SIG-M5 treated with dmso at 0.1 percent for 504 hours (cell line): ENCODE measurements at regions not wholly inside any gene's neighbourhood (a gene's known extent, or its start where the extent isn't known, plus 50 kb on each side); places are given as distances from the start of the nearest gene placed in this dataset.

Source experiments
- DNase-seq: peaks from one replicate; lab custom pipeline; 2025; ENCODE audit not compliant: unreplicated experiment; lab: John Stamatoyannopoulos, UW

- DNase-seq: no peak
Measured at GRCh38 chr3:177995381-177996085, 540.7 kb upstream of the KCNMB2 start.

- DNase-seq: no peak
Measured at GRCh38 chr3:178001670-178002101, 534.5 kb upstream of the KCNMB2 start.

GRCh38 chr3:178002113-178002512 lies 534.1 kb upstream of the KCNMB2 start:
- DNase-seq: no peak

GRCh38 chr3:178003756-178004155 lies 532.5 kb upstream of the KCNMB2 start:
- no peak for DNase-seq

- DNase-seq: no peak
Measured at GRCh38 chr3:178005961-178006360, 530.3 kb upstream of the KCNMB2 start.

- DNase-seq: no peak
Measured at GRCh38 chr3:178010306-178010705, 525.9 kb upstream of the KCNMB2 start.

- DNase-seq: no peak
Measured at GRCh38 chr3:178019645-178020044, 516.6 kb upstream of the KCNMB2 start.

GRCh38 chr3:178022599-178022998 lies 513.6 kb upstream of the KCNMB2 start:
- DNase-seq: no peak

GRCh38 chr3:178028933-178029332 lies 507.3 kb upstream of the KCNMB2 start:
- DNase-seq: no peak

GRCh38 chr3:178036451-178037144 lies 499.6 kb upstream of the KCNMB2 start:
- no peak for DNase-seq

- DNase-seq: no peak
Measured at GRCh38 chr3:178041931-178042330, 494.3 kb upstream of the KCNMB2 start.

- DNase-seq: no peak
Measured at GRCh38 chr3:178042376-178042775, 493.9 kb upstream of the KCNMB2 start.

- no peak for DNase-seq
Measured at GRCh38 chr3:178043084-178043483, 493.2 kb upstream of the KCNMB2 start.

- no peak for DNase-seq
Measured at GRCh38 chr3:178044320-178044719, 491.9 kb upstream of the KCNMB2 start.

- DNase-seq: no peak
Measured at GRCh38 chr3:178047496-178047895, 488.7 kb upstream of the KCNMB2 start.

- DNase-seq: no peak
Measured at GRCh38 chr3:178048768-178049167, 487.5 kb upstream of the KCNMB2 start.

- no peak for DNase-seq
Measured at GRCh38 chr3:178054471-178054870, 481.8 kb upstream of the KCNMB2 start.

GRCh38 chr3:178055939-178056338 lies 480.3 kb upstream of the KCNMB2 start:
- no peak for DNase-seq

- no peak for DNase-seq
Measured at GRCh38 chr3:178056868-178057267, 479.4 kb upstream of the KCNMB2 start.

GRCh38 chr3:178058629-178059028 lies 477.6 kb upstream of the KCNMB2 start:
- DNase-seq: no peak

GRCh38 chr3:178059119-178059518 lies 477.1 kb upstream of the KCNMB2 start:
- DNase-seq: no peak

GRCh38 chr3:178059836-178060235 lies 476.4 kb upstream of the KCNMB2 start:
- no peak for DNase-seq

GRCh38 chr3:178060407-178060806 lies 475.8 kb upstream of the KCNMB2 start:
- DNase-seq: no peak
